ENCODE measurements at regions not wholly inside any gene's neighbourhood (a gene's known extent, or its start where the extent isn't known, plus 50 kb on each side); places are given as distances from the start of the nearest gene placed in this dataset.

DNA sequence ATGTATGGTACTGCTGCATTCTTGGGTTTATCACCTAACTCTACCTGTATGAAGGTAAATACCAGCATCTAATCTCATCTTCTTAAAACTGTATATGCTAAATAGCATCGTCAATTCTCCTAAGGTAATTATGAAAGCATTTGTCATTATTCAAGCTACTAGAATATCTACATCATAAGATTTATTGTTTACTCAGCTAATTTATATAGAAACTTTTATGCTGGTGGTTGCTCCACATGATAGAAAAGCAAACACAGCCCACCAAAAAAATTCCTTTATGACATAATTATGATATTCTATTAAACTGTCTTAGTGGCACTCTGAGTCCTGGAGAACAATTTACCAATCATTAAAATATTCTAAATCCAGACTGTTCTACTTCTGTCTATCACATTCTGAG, 1226.1 kb upstream of the NRXN1 start:
- no peak for DNase-seq

DNA sequence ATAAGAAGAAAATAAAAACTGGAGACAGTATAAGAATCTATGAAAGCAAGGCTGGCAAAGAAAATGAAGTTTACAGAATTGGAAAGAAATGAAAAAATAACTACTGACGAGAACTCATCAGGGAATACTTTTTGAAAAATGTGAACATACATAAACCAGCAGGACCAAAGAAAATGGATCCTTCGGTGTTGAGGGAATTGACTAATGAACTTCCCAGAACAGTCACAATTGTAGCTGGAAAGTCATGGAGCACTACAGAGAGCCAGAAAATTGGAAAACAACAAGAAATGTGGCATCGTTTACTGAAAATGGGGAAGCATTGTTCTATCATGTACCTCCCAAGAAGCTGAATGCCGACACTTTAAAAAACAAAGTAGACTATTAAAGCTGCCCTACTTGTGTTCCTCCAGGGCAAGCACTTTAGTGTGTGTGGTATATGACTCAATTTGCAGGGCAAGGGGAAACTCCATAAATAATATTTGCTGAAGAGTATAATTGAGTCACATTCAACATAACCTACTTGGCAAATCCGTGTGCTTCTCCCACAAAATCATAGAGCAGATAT, 1221.6 kb upstream of the NRXN1 start:
- DNase-seq, result no peak

DNA sequence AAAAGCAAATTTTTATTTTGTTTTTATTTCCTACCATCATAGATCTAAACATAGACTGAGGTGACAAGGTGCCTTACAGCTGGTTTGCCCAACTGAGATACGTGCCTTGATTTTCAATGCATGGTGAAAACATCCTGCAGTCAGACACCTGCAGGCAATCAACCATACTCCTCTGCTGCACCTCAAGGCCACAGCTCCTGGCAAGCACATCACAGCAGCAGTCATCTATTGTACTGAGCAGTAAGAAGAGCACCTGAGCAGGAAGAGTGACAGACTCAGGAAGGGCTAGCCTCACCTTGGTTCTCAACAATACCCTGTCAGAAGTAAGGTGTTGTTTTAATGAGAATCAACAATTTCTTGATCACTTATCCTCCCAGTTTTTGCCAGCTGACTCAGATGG, 1206.8 kb upstream of the NRXN1 start:
- DNase-seq, result no peak

DNA sequence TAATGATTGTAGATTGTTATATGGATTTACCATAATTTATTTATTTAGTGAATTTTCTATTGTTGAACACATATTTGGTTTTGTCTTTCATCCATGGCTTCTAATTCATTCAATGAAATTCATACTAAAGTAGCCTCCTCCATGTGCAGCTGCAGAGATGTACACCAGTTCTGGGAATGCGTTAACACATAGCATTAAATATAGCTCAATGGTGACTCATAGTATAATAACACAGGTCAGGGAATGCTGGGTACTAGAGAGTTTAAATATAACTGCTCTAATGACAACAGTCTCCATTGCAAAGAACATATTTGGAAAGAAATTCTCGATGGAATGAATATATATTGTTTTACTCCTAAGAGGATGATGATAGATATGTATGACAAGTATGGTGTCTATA, 1190.2 kb upstream of the NRXN1 start:
- no peak for DNase-seq

DNA sequence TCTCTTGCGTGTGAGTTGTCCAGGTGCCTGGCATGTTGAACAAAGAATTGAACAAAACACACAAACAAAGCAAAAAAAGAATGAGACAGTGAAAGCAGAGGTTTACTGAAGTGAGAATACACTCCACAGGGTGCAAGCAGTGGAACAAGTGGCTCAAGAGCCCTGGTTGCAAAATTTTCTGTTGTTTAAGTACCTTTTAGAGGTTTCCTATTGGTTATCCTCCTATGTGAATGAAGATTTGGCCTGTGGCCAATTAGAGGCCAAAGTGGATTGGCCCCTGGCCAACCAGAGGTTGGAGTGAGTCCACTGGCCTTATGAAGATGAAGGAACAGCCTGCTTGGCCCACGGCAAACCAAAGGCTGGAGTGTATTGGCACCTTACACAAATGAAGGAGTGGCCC, 1188.5 kb upstream of the NRXN1 start:
- DNase-seq, result no peak

DNA sequence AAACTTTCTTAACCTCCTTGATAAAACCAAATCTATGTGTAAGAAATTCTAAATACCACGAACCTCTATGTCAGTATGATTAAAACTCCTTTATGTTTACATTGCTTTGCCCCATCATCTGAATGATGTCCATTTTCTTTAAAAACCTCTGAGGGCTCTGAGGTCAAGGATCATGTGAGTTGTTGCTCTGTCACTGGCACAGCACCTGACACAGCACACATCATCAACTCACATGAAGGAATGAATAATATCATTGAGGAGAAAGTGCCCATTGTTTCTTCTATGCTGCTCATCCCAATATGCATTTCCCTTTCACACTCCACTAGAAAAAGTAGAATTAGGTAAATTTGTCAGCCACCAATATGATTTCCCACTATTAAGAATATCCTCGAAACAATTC, 1178.7 kb upstream of the NRXN1 start:
- no peak for DNase-seq

DNA sequence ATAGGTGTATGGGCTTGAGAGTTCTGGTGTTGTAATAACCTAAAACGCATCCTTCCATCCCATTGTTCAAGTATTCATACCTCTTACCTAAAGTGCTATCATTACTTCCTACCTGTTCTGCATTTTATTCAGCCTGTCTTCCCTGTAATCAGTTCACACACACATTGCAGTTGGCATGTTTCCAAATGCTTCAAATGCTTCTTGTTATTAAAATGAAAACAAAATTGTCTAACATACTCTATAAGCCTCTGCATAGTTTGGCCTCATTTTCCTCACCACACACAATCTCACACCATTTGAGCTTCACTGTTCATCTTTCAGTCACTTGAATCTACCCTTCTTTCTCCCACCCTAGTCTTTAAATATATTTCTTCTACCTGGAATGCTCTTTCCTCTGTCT, 1178.2 kb upstream of the NRXN1 start:
- DNase-seq, result no peak

DNA sequence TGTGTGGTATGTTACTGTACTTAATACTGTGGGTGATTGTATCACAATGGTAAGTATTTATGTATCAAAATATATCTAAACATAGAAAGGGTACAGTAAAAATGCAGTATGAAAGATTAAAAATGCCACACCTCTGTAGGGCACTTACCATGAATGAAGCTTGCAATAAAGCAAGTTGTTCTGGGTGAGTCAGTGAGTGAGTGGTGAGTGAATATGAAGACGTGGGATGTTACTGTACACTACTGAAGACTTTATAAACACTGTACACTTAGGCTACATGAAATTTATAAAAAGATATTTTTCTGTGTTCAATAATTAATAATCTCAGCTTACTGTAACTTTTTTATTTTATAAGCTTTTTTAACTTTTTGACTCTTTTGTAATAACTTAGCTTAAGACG, 1162.4 kb upstream of the NRXN1 start:
- no peak for DNase-seq

DNA sequence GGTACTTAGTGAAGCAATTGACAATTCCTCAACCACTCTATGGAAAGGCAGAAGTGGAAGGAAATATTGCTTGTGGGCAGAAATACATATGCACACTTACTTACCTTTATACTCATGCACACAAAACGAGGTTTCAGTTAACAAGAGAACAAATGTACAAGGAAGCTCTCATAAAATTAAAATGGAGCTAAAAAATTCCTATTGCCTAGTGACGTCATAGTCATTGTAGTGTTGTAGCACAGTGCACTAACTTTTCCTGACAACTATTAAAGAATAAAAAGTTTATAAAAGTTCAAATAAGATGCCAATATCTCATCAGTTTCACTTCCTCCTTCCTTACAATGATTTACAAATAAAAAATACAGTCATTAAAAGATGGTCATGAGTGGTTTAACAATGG, 1161.9 kb upstream of the NRXN1 start:
- no peak for DNase-seq

DNA sequence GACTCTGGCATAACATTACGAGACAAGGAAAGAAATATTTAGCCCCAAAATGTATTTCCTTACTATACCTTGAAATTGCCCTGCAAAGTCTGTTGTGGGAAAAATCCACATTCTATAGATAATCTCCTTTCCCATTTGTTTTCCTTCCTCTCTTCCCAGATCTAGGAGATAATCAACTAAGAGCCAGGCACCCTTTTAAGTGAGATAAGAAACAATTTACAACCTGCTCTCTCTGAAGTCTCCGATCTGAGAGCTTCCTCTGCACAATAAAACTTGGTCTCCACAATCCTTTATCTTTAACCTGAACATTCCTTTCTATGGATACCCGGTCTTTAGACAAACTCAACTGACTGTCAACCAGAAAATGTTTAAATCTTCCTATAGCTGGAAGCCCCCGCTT, 1160.7 kb upstream of the NRXN1 start:
- DNase-seq, result no peak

DNA sequence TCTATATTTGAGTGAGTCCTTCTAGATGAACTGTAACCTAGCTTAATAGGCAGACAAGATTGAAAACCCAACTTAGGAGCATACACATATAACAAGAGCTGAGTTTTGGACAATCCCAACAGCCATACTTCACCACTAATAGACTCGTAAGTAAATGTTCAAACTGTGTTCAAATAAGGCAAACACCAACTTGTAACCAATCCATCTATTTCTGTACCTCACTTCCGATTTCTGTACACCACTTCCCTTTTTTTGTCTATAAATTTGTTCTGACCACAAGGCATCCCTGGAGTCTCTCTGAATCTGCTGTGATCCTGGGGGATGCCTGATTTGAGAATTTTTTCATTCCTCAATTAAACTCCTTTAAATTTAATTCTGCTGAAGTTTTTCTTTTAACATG, 1149.1 kb upstream of the NRXN1 start:
- DNase-seq, result no peak

DNA sequence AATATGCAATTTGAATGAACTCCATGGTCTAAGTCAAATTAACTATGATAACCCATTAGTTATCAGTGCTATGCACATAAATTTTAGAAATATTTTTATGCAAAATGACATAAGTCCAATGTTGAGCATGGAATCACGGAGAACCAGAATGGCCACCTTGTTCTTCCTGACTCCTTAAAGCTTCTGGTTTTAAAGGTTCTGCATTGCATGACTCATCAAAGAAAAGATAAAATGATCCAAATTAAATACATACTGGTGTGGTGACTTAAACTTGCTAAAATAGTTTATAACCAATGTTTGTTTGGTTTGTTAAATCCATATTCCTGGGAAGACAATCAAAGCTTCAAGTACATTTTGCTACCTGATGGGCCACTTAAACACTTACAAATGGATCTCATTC, 1146.9 kb upstream of the NRXN1 start:
- no peak for DNase-seq

DNA sequence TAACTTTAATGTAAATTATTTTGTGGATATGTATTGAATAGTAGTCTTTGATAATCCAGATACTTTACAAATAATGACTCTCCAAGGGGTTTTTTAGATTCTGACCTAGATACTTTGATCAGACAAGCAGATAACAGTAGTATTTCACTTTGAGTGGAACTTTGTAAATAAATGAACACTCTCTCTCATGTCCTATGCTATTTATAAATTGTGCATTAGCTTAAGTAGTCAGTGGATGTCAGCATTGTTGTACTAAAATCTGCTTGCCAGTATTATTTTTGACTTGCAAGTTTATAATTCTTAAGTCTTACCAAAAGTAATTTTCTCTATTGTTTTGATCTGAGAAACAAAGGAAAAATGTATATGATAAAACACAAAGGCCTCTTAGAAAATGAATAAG, 1113.1 kb upstream of the NRXN1 start:
- DNase-seq, result no peak

DNA sequence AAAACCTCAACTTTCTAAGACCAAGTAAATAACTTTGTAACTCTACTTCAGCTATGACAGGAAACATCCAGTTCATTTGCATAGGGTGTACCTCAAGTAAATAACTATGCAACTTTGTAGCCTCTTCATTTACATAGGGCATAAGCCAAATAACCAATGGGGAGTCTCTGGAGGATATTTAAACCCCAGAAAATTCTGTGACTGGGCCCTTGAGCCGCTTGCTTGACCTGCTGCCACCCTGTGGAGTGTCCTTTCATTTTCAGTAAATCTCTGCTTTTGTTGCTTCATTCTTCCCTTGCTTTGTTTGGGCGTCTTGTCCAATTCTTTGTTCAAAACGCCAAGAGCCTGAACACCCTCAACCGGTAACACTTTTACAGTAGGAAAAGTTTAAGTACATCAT, 1112.7 kb upstream of the NRXN1 start:
- DNase-seq, result no peak

DNA sequence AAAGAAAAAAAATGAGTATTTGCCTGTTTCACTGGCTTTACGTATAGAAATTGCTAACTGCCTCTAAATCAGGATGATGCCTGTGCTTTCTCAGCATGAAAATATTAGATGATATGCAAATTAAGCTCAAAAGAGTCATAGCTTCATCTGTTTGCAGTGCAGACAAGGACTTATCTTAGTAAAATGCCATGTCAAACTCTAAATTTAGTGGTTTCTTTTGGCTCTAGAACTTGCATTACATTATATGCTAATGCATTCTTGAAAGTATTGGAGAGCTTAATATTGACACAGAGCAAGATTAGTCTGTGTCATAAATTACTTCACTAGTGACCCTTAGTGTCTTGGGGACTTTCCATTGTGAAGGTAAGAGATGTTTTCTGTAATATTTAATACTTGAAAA, 1109.1 kb upstream of the NRXN1 start:
- DNase-seq, result no peak

DNA sequence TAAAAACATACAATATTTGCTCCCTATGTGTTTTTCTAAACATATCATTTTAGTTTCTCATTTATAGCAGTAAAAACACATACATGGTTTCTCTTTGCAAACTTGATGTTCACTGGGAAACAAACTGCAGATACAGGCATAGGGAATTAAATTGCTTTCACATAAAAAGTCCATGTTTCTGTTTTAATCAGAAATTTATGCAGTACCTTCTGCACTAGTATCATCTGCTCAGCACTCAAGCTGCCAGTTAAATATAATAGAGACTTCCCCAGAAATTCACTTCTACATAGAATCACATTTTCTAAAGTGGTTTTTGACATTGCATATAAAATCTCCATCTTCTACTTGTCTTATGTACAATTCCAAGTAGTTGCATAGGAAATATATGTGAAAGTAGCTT, 1107.3 kb upstream of the NRXN1 start:
- DNase-seq, result no peak

DNA sequence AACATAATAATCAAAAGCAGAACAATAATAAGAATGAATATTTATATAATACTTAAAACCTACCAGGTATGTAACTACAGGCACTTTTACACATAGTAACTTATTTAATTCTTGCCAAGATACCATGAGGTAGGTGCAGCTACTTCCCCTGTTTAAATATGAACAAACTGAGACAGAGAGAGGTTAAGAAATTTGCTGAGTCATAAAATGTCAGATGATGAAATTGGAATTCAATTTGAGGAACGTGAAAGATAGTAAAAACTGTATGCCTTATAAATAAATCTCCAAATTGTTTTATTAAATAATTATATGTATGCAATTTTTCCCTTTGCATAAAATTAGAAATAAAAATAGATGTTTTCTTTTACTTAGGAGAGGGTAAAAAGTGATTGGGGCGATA, 1103.3 kb upstream of the NRXN1 start:
- DNase-seq, result no peak

DNA sequence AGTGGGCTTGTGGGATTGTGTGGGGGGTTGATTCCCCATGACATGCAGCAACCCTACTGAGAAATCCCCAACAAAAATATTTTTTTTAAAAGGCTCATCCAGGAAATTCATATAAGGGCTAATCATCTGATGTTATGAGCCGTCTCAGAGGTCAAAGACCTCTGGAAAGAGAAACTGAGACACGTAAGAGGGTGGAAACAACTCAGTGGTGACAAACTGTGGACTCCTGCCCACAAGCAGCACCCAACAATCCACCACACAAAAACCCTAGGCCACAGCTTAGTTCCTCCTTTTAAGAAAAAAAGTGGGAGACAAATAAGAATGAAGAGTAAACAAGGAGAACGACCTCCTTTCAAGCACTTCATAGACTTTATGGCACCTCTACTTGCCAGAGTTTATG, 1096.1 kb upstream of the NRXN1 start:
- DNase-seq, result no peak

DNA sequence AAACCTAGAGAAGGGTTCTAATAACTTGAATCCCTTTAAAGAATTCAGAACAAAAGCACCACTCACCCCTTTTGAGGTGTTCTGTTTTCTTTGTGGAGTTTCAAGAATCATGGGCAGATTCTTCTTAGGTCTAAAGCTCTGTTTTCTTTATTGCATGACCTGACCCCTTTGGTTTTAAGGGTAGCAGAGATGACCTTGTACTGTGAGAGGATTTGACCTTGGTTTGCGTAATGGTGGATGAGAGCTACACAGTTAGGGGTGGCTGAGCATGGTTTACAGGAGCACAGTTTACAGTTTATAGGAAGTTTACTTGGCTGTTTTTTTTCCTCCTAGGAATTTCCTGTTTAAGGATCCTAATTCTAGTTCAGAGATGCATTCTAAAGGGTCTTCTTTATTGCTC, 1095.6 kb upstream of the NRXN1 start:
- DNase-seq, result no peak

DNA sequence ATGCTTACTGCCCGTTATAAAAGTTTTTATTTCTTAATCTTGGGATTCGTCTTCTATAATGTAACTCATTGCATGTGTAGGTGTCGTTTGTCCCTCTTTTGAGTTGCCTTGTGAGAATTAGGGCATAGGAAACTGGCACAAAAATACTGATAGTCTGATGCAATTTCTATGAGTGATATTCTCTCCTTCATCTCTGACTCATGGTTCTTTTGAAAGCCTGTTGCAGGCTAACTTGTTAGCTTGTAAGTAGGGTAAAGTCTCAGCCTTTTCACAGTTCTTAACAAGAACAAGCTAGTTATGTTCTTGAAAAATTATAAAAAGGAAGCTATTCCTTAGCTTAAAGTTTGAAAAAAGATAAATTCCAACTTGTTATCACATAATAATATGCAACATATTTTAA, 1085.4 kb upstream of the NRXN1 start:
- DNase-seq, result no peak

DNA sequence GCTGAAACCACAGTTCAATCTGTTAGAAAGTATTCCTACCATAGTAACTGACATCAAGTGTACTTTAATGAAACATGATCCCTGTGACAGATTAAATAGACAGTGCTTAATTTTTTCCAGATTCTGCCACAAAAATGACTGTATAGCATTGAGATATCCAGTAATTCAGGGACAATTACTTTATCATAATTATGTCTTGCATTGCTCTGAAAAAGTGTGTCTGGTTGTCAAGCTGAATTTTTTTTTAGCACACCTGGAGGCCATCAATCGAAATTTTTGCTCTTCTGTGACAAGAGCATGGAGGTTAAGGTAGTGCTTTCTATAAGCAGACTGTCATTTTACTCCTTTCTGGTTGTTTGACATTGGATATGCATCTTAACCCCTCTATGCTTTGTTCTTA, 1083.8 kb upstream of the NRXN1 start:
- no peak for DNase-seq

DNA sequence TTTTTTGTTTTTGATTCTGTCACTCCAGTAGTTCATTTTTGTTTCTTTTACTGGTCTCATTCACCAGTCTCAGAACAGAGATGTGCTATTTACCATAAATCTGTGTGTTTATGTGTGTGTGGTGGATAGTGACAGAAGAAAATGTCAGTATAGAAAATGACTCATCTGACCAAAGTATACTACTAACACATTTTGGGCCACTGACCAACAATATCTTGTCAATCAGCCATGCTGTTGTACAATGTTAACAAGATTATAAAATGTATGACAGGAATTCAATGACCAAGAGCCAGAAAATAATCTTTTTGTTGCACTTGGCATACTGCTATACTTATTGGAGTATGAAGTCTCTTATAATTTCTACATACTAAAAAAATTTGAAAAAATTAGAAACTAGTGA, 1081.4 kb upstream of the NRXN1 start:
- no peak for DNase-seq

DNA sequence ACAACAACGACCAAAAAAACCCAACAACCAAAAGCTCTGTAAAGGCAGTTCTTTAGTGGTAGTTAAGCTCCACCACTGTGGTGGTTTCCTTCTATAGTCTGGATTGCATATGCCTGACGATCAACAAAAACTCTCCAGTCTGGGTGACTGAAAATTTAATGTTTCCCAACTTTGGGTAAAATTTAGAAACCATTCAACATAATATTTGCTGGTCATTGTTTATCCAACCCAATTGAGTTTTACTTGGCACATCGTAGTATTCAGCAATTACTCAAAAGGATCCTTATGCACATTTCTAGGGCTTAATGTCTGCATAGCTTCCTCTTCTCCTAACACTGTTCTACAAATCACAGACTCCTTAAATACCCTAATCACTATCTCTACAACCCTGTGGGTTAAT, 1080.2 kb upstream of the NRXN1 start:
- no peak for DNase-seq

DNA sequence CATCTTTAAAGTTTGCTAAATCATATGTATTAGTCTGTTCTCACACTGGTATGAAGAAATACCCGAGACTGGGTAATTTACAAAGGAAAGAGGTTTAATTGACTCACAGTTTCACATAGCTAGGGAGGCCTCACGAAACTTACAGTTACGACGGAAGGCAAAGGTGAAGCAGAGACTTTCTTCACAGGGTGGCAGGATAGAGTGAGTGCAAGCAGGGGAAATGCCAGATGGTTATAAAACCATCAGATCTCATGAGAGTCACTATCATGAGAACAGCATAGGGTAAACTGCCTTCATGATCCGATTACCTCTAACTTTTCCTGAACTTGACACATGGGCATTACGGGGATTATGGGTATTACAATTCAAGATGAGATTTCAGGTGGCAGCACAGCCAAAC, 1075.2 kb upstream of the NRXN1 start:
- no peak for DNase-seq

DNA sequence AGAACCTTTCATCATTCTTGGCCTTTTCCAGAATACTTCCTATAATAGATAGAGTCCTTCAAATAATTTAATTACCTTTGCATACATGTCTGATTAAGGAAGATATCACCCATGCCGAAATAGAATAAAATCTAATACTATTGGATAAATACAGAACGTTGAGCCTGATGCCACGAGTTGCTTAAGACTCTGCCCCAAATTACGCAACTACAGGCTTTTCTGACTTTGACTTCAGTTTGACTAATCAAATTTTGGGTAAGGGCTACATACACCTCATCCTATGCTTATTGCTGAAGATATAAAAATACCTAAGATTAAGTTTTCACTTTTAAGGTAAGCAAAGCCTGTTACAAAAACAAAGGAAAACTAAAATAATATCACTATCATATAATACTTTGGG, 1065.1 kb upstream of the NRXN1 start:
- no peak for DNase-seq

DNA sequence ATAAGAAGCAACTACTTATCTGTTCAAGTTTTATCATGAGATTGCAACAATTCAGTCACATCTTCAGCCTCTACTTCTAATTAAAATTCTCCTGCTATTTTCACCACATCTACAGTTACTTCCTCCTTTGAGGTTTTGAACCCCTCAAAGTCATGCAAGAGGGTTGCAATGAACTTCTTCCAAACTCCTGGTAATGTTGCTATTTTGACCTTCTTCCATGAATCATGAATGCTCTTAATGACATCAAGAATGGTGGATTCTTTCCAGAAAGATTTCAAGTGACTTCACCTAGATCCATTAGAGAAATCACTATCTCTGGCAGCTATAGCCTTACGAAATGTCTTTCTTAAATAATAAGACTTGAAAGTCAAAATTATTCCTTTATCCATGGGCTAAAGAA, 1052.8 kb upstream of the NRXN1 start:
- no peak for DNase-seq

All from inflammatory macrophage (primary cell).